ENCODE measurements at regions not wholly inside any gene's neighbourhood (a gene's known extent, or its start where the extent isn't known, plus 50 kb on each side); places are given as distances from the start of the nearest gene placed in this dataset.

DNA sequence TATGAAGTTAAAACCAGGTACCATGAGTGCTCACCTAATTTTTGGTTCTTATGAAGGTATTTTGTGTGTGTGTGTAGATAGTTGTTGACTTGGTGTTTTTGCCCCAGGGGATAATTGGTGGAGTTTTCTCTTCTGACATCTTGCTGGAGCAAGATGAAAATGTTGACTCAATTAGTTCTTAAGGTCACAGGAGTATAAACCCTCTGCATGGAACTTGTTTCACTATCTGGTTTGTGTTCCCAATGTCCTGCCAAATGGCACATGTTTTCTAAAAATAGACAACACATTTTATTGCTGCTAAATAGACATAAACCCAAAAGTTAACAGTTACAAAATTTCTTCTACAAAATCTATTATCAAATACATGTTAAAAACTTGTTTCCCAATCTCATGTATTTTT is 180.9 kb downstream of the FAM170A start:
- TF ChIP-seq POLR2A (IDR thresholded peaks at IDR 0.05): no peak
- TF ChIP-seq, protein P1, sequence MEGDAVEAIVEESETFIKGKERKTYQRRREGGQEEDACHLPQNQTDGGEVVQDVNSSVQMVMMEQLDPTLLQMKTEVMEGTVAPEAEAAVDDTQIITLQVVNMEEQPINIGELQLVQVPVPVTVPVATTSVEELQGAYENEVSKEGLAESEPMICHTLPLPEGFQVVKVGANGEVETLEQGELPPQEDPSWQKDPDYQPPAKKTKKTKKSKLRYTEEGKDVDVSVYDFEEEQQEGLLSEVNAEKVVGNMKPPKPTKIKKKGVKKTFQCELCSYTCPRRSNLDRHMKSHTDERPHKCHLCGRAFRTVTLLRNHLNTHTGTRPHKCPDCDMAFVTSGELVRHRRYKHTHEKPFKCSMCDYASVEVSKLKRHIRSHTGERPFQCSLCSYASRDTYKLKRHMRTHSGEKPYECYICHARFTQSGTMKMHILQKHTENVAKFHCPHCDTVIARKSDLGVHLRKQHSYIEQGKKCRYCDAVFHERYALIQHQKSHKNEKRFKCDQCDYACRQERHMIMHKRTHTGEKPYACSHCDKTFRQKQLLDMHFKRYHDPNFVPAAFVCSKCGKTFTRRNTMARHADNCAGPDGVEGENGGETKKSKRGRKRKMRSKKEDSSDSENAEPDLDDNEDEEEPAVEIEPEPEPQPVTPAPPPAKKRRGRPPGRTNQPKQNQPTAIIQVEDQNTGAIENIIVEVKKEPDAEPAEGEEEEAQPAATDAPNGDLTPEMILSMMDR (IDR thresholded peaks at IDR 0.05): no peak
